Ascending aorta (tissue), 2 donors: ENCODE measurements at regions not wholly inside any gene's neighbourhood (a gene's known extent, or its start where the extent isn't known, plus 50 kb on each side); places are given as distances from the start of the nearest gene placed in this dataset.

Experiments
- DNase-seq, 2 donors: peaks; one replicate each; pipeline ENCODE4 v3.0.0-alpha.2; 2019; ENCODE audit warnings: low spot score in 2 of 2
- H3K27ac ChIP-seq, 2 donors: fragments of 200-600 bp; sonication (generic); one replicate each; pipeline ENCODE4 v1.5.1; 2016 to 2017; ENCODE audit warnings: mild to moderate bottlenecking in 1 of 2
- H3K27me3 ChIP-seq: fragments of 200-600 bp; sonication (generic); one replicate; pipeline ENCODE4 v1.5.1; 2017
- H3K36me3 ChIP-seq, 2 donors: fragments of 200-600 bp; sonication (generic); one replicate each; pipeline ENCODE4 v1.5.1; 2016
- H3K4me1 ChIP-seq, 2 donors: fragments of 200-600 bp; sonication (generic); one replicate each; pipeline ENCODE4 v1.5.1; 2016 to 2017; ENCODE audit warnings: mild to moderate bottlenecking in 1 of 2
- H3K4me3 ChIP-seq, 2 donors: fragments of 200-600 bp; sonication (generic); one replicate each; pipeline ENCODE4 v1.5.1; 2016 to 2017; ENCODE audit warnings: mild to moderate bottlenecking in 1 of 2
- H3K9me3 ChIP-seq, 2 donors: fragments of 200-600 bp; sonication (generic); one replicate each; pipeline ENCODE4 v1.5.1; 2016
- intact Hi-C: fragments of 100-400 bp; cut with DNase I; formaldehyde crosslinking; loops from one replicate; pipeline ENCODE4 v1.15.1; 2023
- TF ChIP-seq, protein P1 (sequence below), 3 experiments: fragments of 200-600 bp in 2 of 3; fragments of 450-650 bp in 1 of 3; sonication (generic) in 2 of 3; IDR thresholded peaks; one replicate each; pipeline ENCODE4 v1.5.1; 2016 to 2019; ENCODE audit warnings: antibody characterized with exemption in 3 of 3, mild to moderate bottlenecking in 1 of 3, moderate library complexity in 1 of 3

DNA sequence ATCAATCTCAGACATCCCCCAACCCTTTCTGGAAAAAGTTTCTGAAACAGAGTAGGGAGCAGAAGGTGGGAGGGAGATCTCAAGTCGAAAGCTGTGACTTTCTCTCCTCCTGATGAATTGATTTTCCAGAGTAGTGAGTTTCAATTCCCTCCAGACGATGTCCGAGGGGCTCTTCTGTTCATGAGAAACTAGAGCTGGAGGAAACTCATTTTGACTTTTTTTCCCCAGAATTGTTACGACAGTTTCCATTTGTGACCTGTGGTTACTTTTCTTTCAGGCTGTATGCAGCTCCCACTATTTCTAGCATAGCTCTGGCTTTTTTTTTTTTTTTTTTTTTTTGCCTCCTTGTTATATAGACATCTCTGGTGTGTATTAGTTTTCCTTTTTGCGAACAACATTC is 422.1 kb upstream of the SALL1 start:
- TF ChIP-seq, protein P1, sequence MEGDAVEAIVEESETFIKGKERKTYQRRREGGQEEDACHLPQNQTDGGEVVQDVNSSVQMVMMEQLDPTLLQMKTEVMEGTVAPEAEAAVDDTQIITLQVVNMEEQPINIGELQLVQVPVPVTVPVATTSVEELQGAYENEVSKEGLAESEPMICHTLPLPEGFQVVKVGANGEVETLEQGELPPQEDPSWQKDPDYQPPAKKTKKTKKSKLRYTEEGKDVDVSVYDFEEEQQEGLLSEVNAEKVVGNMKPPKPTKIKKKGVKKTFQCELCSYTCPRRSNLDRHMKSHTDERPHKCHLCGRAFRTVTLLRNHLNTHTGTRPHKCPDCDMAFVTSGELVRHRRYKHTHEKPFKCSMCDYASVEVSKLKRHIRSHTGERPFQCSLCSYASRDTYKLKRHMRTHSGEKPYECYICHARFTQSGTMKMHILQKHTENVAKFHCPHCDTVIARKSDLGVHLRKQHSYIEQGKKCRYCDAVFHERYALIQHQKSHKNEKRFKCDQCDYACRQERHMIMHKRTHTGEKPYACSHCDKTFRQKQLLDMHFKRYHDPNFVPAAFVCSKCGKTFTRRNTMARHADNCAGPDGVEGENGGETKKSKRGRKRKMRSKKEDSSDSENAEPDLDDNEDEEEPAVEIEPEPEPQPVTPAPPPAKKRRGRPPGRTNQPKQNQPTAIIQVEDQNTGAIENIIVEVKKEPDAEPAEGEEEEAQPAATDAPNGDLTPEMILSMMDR (IDR thresholded peaks at IDR 0.05), result no peak
- DNase-seq, result no peak
- intact Hi-C loops, result no loop called here
- H3K27ac ChIP-seq, result no peak overlapping the region
- H3K9me3 ChIP-seq, result no peaks in the 10 kb centered on the region
- no peaks in the 10 kb centered on the region for H3K27me3 ChIP-seq
- no peaks in the 10 kb centered on the region for H3K36me3 ChIP-seq
- no peak overlapping the region for H3K4me3 ChIP-seq
- no peaks in the 10 kb centered on the region for H3K4me1 ChIP-seq

DNA sequence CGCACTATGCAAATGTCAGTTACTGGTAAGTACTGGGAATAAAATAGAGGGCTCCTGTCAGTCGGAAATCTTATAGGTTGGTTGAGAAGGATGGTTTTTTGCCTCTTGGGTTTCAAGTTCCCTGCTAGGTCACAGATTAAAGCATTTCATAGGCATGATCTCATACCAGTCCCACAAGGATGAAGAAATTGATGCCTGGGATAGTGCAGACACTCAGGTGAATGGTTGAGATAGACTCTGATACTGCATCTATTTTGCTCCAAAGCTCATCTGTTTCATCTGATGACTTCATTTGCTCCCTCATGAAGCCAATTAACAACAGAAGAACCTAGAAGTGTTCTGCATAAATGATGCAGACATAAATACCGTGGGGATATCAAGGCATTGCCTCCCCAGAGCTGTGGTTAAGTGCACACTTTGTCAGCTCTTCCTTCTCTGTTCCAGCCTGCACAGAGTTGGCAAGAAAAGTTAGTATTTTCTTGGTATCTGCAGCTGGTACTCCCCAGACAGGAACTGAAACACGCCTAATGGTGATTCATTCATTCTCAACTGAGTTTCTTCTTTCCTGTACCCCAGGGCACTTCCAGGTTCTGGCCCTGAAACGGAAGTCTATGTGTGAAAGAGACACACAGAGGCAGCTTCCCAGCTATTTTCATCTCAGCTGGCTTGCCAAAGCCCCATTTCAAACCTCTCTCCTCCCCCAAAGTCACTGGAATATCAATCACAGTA is 418.3 kb upstream of the SALL1 start:
- no peaks in the 10 kb centered on the region for H3K4me1 ChIP-seq
- H3K4me3 ChIP-seq, result no peak overlapping the region
- TF ChIP-seq, protein P1 (IDR thresholded peaks at IDR 0.05), result no peak
- DNase-seq, result no peak
- intact Hi-C loops, result no loop called here
- no peaks in the 10 kb centered on the region for H3K27me3 ChIP-seq
- no peaks in the 10 kb centered on the region for H3K9me3 ChIP-seq
- no peaks in the 10 kb centered on the region for H3K36me3 ChIP-seq
- H3K27ac ChIP-seq, result no peak overlapping the region

GRCh38 chr16:51567911-51568310 is 416.8 kb upstream of the SALL1 start:
- Histone ChIP-seq H3K27ac (no peak overlapping the region), H3K36me3 (no peaks in the 10 kb centered on the region), H3K27me3 (no peaks in the 10 kb centered on the region), H3K4me1 (no peaks in the 10 kb centered on the region), H3K9me3 (no peaks in the 10 kb centered on the region), H3K4me3 (no peak overlapping the region)
- intact Hi-C loops, result no loop called here
- TF ChIP-seq, protein P1 (IDR thresholded peaks at IDR 0.05), result no peak
- DNase-seq, result no peak

GRCh38 chr16:51565184-51565583 is 414.1 kb upstream of the SALL1 start:
- TF ChIP-seq, protein P1 (IDR thresholded peaks at IDR 0.05), result no peak
- Histone ChIP-seq H3K4me1 (no peaks in the 10 kb centered on the region), H3K9me3 (no peaks in the 10 kb centered on the region), H3K27me3 (no peaks in the 10 kb centered on the region), H3K36me3 (no peaks in the 10 kb centered on the region), H3K27ac (no peak overlapping the region), H3K4me3 (no peak overlapping the region)
- intact Hi-C loops, result no loop called here
- no peak for DNase-seq

DNA sequence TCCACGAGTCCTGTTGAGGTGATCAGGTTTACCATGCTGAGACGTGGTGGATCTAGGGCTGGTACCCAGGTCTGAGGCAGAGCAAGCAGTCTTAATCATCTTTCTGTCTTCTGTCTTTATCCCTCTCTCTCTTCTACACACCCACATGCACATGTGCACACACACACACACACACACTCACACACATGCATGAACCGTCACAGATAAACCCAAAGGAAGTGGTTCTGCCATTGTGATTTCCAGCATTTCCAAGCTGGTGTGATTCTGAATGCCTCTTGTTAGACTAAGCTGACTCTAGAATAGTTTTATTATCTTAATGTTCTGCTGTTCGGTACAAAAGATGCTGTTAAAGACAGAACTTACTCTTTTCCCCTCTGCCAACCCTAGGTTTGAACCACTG is 411.8 kb upstream of the SALL1 start:
- Histone ChIP-seq H3K27me3 (no peaks in the 10 kb centered on the region), H3K4me3 (no peak overlapping the region), H3K36me3 (no peaks in the 10 kb centered on the region), H3K9me3 (no peaks in the 10 kb centered on the region), H3K4me1 (no peaks in the 10 kb centered on the region), H3K27ac (no peak overlapping the region)
- DNase-seq, result no peak
- TF ChIP-seq, protein P1 (IDR thresholded peaks at IDR 0.05), result no peak
- intact Hi-C loops, result no loop called here

- no peaks in the 10 kb centered on the region for H3K36me3 ChIP-seq
- no peak overlapping the region for H3K4me3 ChIP-seq
- TF ChIP-seq, protein P1 (IDR thresholded peaks at IDR 0.05), result no peak
- DNase-seq, result no peak
- intact Hi-C loops, result no loop called here
- H3K27me3 ChIP-seq, result no peaks in the 10 kb centered on the region
- H3K4me1 ChIP-seq, result no peaks in the 10 kb centered on the region
- H3K27ac ChIP-seq, result no peak overlapping the region
- H3K9me3 ChIP-seq, result no peaks in the 10 kb centered on the region
These were observed 408.8 kb upstream of the SALL1 start for GRCh38 chr16:51559901-51560300.
